ENCODE measurements at regions not wholly inside any gene's neighbourhood (a gene's known extent, or its start where the extent isn't known, plus 50 kb on each side); places are given as distances from the start of the nearest gene placed in this dataset.

DNA sequence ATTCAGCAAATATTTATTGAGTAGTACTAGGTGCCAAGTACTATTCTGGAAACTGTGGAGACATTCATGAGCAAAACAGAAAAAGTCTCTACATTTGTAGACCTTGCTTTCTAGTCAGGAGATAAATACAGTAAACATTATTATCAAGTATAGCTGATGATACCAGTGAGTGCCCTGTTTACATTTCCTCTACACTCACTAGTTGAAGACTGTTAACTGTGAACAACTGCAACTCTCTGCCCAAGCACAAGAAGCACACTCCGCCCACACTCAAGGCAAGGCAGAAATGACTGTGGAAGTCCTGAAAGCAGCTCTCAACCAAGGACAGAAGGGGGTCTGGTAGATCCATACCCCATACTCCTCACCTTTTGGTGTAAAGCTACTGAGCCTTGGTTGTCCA is 837.0 kb downstream of the DIAPH3 start:
- 100% methylated on average over 1 of the region's 1 CpG for WGBS, 2 donors (ENCODE audit: low coverage in 1 of 2)
- Histone ChIP-seq H3K4me1 (no peaks in the 10 kb centered on the region), H3K36me3 (no peaks in the 10 kb centered on the region), H3K4me3 (no peak overlapping the region), H3K9me3 (no peaks in the 10 kb centered on the region), H3K27me3 (no peaks in the 10 kb centered on the region), H3K27ac (no peak overlapping the region)
- no peak for ATAC-seq
- TF ChIP-seq POLR2A (IDR thresholded peaks at IDR 0.05): no peak
- no peak for TF ChIP-seq EP300 (IDR thresholded peaks at IDR 0.05)
- no peak for TF ChIP-seq POLR2AphosphoS5 (IDR thresholded peaks at IDR 0.05)
- TF ChIP-seq, protein P1, sequence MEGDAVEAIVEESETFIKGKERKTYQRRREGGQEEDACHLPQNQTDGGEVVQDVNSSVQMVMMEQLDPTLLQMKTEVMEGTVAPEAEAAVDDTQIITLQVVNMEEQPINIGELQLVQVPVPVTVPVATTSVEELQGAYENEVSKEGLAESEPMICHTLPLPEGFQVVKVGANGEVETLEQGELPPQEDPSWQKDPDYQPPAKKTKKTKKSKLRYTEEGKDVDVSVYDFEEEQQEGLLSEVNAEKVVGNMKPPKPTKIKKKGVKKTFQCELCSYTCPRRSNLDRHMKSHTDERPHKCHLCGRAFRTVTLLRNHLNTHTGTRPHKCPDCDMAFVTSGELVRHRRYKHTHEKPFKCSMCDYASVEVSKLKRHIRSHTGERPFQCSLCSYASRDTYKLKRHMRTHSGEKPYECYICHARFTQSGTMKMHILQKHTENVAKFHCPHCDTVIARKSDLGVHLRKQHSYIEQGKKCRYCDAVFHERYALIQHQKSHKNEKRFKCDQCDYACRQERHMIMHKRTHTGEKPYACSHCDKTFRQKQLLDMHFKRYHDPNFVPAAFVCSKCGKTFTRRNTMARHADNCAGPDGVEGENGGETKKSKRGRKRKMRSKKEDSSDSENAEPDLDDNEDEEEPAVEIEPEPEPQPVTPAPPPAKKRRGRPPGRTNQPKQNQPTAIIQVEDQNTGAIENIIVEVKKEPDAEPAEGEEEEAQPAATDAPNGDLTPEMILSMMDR (IDR thresholded peaks at IDR 0.05): no peak

DNA sequence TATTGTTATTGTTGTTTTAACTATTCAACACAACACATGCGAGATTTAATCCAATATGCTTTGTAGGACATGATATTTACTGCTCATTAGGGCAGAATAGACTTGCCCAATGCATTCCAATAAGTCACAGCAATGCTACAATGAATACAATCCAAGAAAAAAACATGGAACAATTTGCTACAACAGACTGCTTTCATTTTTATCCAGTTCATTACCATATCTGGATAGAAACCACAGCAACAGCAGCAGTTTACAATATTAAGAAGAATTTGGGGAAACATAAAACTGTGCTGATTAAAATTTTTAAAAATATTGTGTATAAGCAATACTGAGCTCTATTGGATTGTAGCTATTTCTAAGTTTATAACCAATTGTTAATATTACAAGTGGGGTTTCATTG is 833.0 kb downstream of the DIAPH3 start:
- WGBS, 2 donors (ENCODE audit: low coverage in 1 of 2): 57 to 79% methylated on average over 1 of the region's 1 CpG
- no peak for TF ChIP-seq POLR2A (IDR thresholded peaks at IDR 0.05)
- no peak for TF ChIP-seq EP300 (IDR thresholded peaks at IDR 0.05)
- no peak for TF ChIP-seq POLR2AphosphoS5 (IDR thresholded peaks at IDR 0.05)
- TF ChIP-seq, protein P1 (IDR thresholded peaks at IDR 0.05): no peak
- H3K4me1 ChIP-seq: no peaks in the 10 kb centered on the region

DNA sequence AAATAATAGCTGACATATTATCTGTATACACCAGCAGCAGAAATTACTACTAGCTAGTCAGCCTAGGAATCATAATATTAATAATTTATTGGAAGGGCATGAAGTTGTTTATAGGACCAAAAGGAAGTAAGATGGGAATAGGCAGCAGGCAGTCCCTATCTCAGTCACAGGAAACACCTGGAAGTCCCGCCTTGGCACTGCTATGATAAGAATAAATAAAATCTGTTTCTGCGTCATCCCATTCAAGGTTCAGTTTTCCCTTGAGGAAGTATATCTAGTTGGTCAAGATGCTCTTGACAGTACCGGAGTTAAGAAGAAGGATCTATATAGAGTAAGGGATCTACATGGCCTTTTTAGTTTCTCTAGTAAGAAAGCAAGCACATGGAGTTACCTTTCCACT is 830.8 kb downstream of the DIAPH3 start:
- no peak for ATAC-seq
- Histone ChIP-seq H3K9me3 (no peaks in the 10 kb centered on the region), H3K27ac (no peak overlapping the region), H3K4me3 (no peak overlapping the region), H3K36me3 (no peaks in the 10 kb centered on the region), H3K4me1 (no peaks in the 10 kb centered on the region), H3K27me3 (no peaks in the 10 kb centered on the region)
- TF ChIP-seq POLR2A (IDR thresholded peaks at IDR 0.05): no peak
- TF ChIP-seq, protein P1 (IDR thresholded peaks at IDR 0.05): no peak
- TF ChIP-seq EP300 (IDR thresholded peaks at IDR 0.05): no peak
- no peak for TF ChIP-seq POLR2AphosphoS5 (IDR thresholded peaks at IDR 0.05)
- WGBS, 2 donors (ENCODE audit: low coverage in 1 of 2): 82 to 83% methylated on average over 2 to 3 of the region's 3 CpGs

More for the DNA sequence above, 833.0 kb downstream of the DIAPH3 start:
- Histone ChIP-seq H3K27ac (no peak overlapping the region), H3K27me3 (no peaks in the 10 kb centered on the region), H3K4me3 (no peak overlapping the region), H3K36me3 (no peaks in the 10 kb centered on the region), H3K9me3 (no peaks in the 10 kb centered on the region)
- ATAC-seq: no peak

DNA sequence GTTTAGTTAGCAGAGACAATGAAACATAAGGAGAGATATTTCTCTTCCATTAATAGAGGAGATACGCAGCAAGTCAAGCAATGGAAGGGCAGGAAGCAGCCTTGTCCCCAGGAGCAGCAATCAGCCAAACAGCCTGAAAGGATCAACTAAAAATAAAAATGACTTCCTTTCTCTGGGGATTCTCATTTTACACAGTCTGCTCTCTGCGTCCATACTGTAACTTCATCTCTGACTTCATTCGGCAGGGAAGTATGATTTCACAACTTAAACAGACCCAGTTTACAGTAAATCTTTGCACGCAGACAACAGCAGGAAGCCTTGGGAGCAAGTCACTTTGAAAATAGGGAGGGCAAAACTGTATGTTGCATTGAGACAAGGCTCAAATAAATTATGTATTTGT is 826.7 kb downstream of the DIAPH3 start:
- ATAC-seq: no peak
- 43 to 56% methylated on average over 4 of the region's 4 CpGs for WGBS, 2 donors (ENCODE audit: low coverage in 1 of 2)
- Histone ChIP-seq H3K27ac (no peak overlapping the region), H3K36me3 (no peaks in the 10 kb centered on the region), H3K9me3 (no peaks in the 10 kb centered on the region), H3K4me3 (no peak overlapping the region), H3K4me1 (no peaks in the 10 kb centered on the region), H3K27me3 (no peaks in the 10 kb centered on the region)
- no peak for TF ChIP-seq POLR2AphosphoS5 (IDR thresholded peaks at IDR 0.05)
- TF ChIP-seq, protein P1 (IDR thresholded peaks at IDR 0.05): no peak
- TF ChIP-seq POLR2A (IDR thresholded peaks at IDR 0.05): no peak
- TF ChIP-seq EP300 (IDR thresholded peaks at IDR 0.05): no peak

DNA sequence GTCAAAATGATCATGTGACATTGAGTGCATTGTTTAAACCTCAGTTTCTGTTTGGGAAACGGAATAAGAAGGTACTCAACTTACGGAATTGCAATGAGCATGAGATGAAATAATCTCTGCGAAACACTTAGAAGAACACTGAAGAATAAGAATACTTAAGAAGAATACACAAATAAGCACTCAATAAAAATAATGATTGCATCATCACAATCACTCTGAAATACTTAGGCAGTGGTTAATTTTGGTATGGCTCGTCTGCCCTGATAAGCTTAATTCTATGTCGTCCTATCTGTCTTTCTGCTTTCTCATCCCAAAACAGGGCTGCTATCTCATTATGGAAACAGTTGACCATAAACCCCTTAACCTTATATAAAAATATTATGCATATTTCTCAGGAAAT is 823.6 kb downstream of the DIAPH3 start:
- no peaks in the 10 kb centered on the region for H3K27me3 ChIP-seq
- 85 to 98% methylated on average over 5 of the region's 5 CpGs for WGBS, 2 donors (ENCODE audit: low coverage in 1 of 2)
- ATAC-seq: no peak

More for the DNA sequence above, 823.6 kb downstream of the DIAPH3 start:
- Histone ChIP-seq H3K36me3 (no peaks in the 10 kb centered on the region), H3K27ac (no peak overlapping the region), H3K9me3 (no peaks in the 10 kb centered on the region), H3K4me1 (no peaks in the 10 kb centered on the region), H3K4me3 (no peak overlapping the region)
- TF ChIP-seq, protein P1 (IDR thresholded peaks at IDR 0.05): no peak
- TF ChIP-seq EP300 (IDR thresholded peaks at IDR 0.05) (no peak), POLR2A (IDR thresholded peaks at IDR 0.05) (no peak), POLR2AphosphoS5 (IDR thresholded peaks at IDR 0.05) (no peak)

All from gastroesophageal sphincter (tissue), 4 donors.